GM20000 (cell line): ENCODE measurements at regions not wholly inside any gene's neighbourhood (a gene's known extent, or its start where the extent isn't known, plus 50 kb on each side); places are given as distances from the start of the nearest gene placed in this dataset.

ENCODE experiments used
- DNase-seq: peaks from one replicate; pipeline ENCODE4 v3.0.0; 2012; ENCODE audit warnings: low spot score
- TF ChIP-seq, protein P1 (sequence below): IDR thresholded peaks from 2 replicates; pipeline ENCODE4 v1.5.1; 2012; ENCODE audit warnings: mild to moderate bottlenecking, control low read depth; ENCODE audit errors: extremely low read depth, missing control alignments

DNA sequence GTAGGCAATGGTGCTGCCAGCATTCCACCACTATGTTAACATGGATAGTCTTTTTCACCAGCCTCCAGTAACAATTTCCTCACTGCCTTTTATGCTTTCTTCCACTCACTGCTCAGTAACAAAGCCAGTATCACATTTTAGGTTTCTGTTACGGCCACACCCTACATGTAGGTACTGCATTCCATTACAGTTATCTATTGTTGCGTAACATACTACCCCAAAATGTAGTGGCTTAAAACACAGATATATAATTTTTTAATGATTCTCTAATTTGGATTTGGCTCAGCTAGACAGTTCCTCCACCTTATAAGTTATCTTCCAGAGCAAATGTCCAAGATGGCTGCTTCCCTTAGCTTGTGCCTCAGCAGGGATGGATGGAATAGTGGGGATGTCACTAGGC, 498.7 kb upstream of the ACVR2A start:
- no peak for DNase-seq
- TF ChIP-seq, protein P1, sequence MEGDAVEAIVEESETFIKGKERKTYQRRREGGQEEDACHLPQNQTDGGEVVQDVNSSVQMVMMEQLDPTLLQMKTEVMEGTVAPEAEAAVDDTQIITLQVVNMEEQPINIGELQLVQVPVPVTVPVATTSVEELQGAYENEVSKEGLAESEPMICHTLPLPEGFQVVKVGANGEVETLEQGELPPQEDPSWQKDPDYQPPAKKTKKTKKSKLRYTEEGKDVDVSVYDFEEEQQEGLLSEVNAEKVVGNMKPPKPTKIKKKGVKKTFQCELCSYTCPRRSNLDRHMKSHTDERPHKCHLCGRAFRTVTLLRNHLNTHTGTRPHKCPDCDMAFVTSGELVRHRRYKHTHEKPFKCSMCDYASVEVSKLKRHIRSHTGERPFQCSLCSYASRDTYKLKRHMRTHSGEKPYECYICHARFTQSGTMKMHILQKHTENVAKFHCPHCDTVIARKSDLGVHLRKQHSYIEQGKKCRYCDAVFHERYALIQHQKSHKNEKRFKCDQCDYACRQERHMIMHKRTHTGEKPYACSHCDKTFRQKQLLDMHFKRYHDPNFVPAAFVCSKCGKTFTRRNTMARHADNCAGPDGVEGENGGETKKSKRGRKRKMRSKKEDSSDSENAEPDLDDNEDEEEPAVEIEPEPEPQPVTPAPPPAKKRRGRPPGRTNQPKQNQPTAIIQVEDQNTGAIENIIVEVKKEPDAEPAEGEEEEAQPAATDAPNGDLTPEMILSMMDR, result no peak

DNA sequence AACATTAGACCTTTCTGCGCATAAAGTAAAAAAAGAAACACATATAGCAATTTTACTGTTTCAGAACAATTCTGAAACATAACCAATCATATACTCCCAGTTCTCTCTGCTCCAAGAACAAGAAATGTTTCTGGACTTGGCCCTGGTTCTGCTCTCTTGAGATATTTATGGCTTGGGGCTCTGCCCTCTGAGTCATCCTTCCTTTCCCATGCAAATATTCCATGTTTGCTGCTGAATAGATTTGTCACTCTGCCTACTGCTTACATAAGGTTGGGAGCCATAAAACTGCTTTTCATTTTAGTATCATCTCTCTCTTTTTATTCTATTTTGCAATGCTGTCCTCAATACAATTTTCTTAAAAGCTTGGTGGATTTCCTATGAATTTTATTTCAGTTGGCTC, 499.6 kb upstream of the ACVR2A start:
- DNase-seq, result no peak
- TF ChIP-seq, protein P1, result no peak

DNA sequence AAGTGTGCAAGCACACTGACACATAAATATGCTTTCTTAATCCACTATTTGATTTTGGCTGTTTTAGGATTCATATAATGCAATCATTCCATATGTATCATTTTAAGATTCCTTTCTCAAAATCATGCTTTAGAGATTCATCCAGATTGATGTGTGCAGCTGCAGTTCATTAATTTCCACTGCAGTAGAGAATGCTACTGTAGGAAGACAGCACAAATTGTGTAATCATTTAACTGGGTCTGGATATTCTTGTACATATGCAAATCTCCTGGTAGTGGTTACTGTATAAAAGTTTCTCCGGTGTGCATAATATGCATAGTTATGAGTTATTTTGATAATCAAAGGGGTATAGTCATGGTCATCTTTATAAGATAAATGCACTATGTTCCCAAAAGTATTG, 502.5 kb upstream of the ACVR2A start:
- TF ChIP-seq, protein P1, result no peak
- DNase-seq, result no peak

DNA sequence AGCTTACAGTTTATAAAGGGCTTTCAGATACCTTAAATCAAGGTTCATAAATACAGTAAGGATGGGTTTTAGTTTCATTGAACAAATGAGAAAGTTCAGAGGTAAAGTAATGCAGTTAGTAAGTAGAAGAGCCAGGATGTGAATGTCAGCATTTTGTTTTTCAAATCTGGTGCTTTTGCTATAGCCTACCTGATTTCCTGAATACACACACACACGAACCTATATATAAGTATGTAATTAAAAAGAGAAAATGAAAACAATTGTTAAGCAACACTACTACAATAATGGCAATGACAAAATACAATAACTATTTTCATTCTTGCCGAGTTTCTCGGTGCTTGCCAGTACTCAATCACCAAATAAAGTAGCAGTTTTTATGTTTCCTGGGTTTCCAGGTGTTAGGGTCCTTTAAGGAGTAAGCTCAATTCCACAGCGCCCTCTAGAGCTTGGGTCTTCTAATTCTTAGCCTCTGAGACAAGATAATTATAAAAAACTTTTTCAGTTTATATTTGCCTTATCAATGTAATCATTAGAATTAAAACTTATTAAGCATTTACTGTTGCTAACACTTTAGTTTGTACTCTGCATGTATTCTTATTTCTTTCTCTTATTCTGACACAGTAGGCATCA, 512.9 kb upstream of the ACVR2A start:
- TF ChIP-seq, protein P1, result peak; percentile 38
- peak; percentile 31 for DNase-seq

DNA sequence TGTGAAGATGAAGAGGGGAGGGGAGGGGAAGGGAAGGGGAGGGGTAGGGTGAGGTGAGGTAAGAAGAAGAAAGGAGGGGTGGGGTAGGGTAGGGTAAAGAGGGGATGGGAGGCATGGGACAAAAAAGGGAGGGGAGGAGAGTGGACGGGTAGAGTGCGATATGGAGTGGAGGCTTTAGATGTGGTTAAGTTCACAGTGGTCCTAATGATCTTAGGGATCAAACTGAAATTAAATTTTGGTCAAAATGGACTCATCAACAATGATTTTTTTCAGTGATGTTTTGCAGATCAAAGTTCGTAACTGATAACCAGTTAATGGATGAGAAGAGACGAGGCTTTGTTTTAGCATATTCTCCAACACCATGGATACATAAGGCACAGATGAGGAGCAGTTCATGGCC, 513.9 kb upstream of the ACVR2A start:
- DNase-seq, result no peak
- TF ChIP-seq, protein P1, result no peak

DNA sequence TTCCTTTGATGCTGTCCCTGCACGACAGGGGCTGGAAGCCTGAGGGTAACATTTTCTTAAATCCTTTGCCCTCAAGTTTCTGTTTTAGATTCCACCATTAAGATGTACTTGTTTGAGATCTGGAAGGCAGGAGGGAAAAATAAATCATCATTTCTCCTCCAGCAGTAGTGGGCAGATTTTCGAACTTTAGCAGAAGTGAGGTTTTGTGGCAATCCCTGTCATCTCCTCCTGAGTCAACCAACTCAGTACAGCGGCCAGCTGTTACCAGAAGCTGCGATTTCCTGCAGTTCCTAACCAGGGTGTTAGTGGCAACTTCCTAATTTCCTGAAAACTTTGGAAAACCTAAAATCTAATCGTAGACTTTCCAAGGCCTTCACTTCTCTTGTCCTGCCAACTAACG, 517.2 kb upstream of the ACVR2A start:
- TF ChIP-seq, protein P1, result no peak
- peak; percentile 3 for DNase-seq

DNA sequence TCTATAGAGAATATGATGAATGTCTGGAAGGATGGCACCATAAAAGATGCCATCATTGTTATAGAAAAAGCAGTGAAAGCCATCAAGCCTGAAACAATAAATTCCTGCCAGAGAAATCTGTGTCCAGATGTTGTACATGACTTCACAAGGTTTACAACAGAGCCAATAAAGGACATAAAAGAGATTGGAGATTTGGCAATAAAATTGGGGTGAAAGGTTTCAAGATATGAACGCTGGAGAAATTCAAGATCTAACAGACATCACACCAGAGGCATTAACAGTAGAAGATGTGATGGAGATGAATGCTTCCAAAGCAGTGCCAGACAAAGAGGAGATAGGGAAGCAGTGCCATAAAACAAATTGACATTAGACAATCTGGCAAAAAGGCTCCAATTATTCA, 518.8 kb upstream of the ACVR2A start:
- no peak for DNase-seq
- TF ChIP-seq, protein P1, result no peak
